Ascending aorta (tissue), 2 donors: ENCODE measurements at regions not wholly inside any gene's neighbourhood (a gene's known extent, or its start where the extent isn't known, plus 50 kb on each side); places are given as distances from the start of the nearest gene placed in this dataset.
"Not testable (repeated sequence)": the region's sequence is repeated elsewhere in the genome, so short reads cannot be mapped to it uniquely, and the experiment has no call there.

Source experiments
- DNase-seq, 2 donors: peaks; one replicate each; pipeline ENCODE4 v3.0.0-alpha.2; 2019; ENCODE audit warnings: low spot score in 2 of 2
- H3K27ac ChIP-seq, 2 donors: fragments of 200-600 bp; sonication (generic); one replicate each; pipeline ENCODE4 v1.5.1; 2016 to 2017; ENCODE audit warnings: mild to moderate bottlenecking in 1 of 2
- H3K27me3 ChIP-seq: fragments of 200-600 bp; sonication (generic); one replicate; pipeline ENCODE4 v1.5.1; 2017
- H3K36me3 ChIP-seq, 2 donors: fragments of 200-600 bp; sonication (generic); one replicate each; pipeline ENCODE4 v1.5.1; 2016
- H3K4me1 ChIP-seq, 2 donors: fragments of 200-600 bp; sonication (generic); one replicate each; pipeline ENCODE4 v1.5.1; 2016 to 2017; ENCODE audit warnings: mild to moderate bottlenecking in 1 of 2
- H3K4me3 ChIP-seq, 2 donors: fragments of 200-600 bp; sonication (generic); one replicate each; pipeline ENCODE4 v1.5.1; 2016 to 2017; ENCODE audit warnings: mild to moderate bottlenecking in 1 of 2
- H3K9me3 ChIP-seq, 2 donors: fragments of 200-600 bp; sonication (generic); one replicate each; pipeline ENCODE4 v1.5.1; 2016
- CTCF ChIP-seq, 3 experiments: fragments of 200-600 bp in 2 of 3; fragments of 450-650 bp in 1 of 3; sonication (generic) in 2 of 3; IDR thresholded peaks; one replicate each; pipeline ENCODE4 v1.5.1; 2016 to 2019; ENCODE audit warnings: antibody characterized with exemption in 3 of 3, mild to moderate bottlenecking in 1 of 3, moderate library complexity in 1 of 3
- intact Hi-C: fragments of 100-400 bp; cut with DNase I; formaldehyde crosslinking; loops from one replicate; pipeline ENCODE4 v1.15.1; 2023

DNA sequence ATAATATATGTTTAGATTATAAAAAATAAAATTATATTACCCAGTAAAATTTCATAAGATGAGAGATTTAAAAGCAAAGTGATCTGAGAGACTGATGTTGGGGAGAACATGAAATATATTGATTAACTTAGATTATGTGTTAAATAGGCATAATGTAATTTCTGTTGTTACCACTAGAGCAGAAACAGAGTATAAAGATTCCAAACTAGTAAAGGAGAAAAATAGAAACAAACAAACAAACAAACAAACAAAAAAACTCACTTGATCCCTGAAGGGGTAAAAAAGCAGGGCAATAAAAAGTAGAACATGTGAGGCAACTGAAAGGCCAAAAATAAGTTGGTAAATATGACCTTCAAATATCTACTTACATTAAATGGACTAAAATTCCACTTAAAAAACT, 640.4 kb upstream of the RGS18 start:
- no peak overlapping the region for H3K27ac ChIP-seq
- TF ChIP-seq CTCF (IDR thresholded peaks at IDR 0.05) = no peak
- intact Hi-C loops = no loop called here
- no peaks in the 10 kb centered on the region for H3K27me3 ChIP-seq
- no peaks in the 10 kb centered on the region for H3K9me3 ChIP-seq
- no peak for DNase-seq
- H3K4me3 ChIP-seq = no peak overlapping the region
- H3K36me3 ChIP-seq = no peaks in the 10 kb centered on the region
- no peaks in the 10 kb centered on the region for H3K4me1 ChIP-seq

DNA sequence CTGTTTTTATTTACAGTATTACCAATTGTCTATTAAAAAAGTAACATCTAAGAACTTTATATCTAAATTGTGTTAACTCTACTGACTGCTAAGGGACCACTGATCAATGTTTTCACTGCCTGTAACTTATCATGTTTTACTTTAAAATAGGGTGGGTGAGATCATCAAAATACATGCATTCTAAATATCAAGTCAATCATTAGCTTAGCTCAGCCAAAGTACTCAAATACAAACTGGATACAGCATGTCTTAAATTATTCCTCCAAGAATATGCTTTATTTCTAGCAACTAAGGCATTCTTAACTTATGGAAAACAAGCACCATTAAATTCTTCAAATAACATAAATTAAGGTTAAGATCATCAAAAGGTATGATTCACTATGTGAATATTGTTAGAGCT, 638.7 kb upstream of the RGS18 start:
- Histone ChIP-seq H3K27me3 (no peaks in the 10 kb centered on the region), H3K4me1 (no peaks in the 10 kb centered on the region), H3K27ac (no peak overlapping the region), H3K9me3 (no peaks in the 10 kb centered on the region), H3K4me3 (no peak overlapping the region), H3K36me3 (no peaks in the 10 kb centered on the region)
- DNase-seq = no peak
- TF ChIP-seq CTCF (IDR thresholded peaks at IDR 0.05) = no peak
- intact Hi-C loops = no loop called here

GRCh38 chr1:191520345-191520744, 637.9 kb upstream of the RGS18 start:
- DNase-seq = no peak
- no peaks in the 10 kb centered on the region for H3K27me3 ChIP-seq
- intact Hi-C loops = no loop called here
- H3K27ac ChIP-seq = no peak overlapping the region
- no peaks in the 10 kb centered on the region for H3K36me3 ChIP-seq
- H3K4me1 ChIP-seq = no peaks in the 10 kb centered on the region
- TF ChIP-seq CTCF (IDR thresholded peaks at IDR 0.05) = no peak
- H3K4me3 ChIP-seq = no peak overlapping the region
- no peaks in the 10 kb centered on the region for H3K9me3 ChIP-seq

- H3K4me3 ChIP-seq, H3K9me3 ChIP-seq, H3K4me1 ChIP-seq, H3K27me3 ChIP-seq, DNase-seq, H3K27ac ChIP-seq, H3K36me3 ChIP-seq, intact Hi-C loops: not testable (repeated sequence)
These were observed 632.3 kb upstream of the RGS18 start for GRCh38 chr1:191525944-191526343.

- no peak for TF ChIP-seq CTCF (IDR thresholded peaks at IDR 0.05)
- Histone ChIP-seq H3K9me3 (no peaks in the 10 kb centered on the region), H3K4me1 (no peaks in the 10 kb centered on the region), H3K27me3 (no peaks in the 10 kb centered on the region), H3K36me3 (no peaks in the 10 kb centered on the region), H3K27ac (no peak overlapping the region), H3K4me3 (no peak overlapping the region)
- DNase-seq = no peak
- intact Hi-C loops = no loop called here
These were observed 630.0 kb upstream of the RGS18 start for GRCh38 chr1:191528275-191528674.

DNA sequence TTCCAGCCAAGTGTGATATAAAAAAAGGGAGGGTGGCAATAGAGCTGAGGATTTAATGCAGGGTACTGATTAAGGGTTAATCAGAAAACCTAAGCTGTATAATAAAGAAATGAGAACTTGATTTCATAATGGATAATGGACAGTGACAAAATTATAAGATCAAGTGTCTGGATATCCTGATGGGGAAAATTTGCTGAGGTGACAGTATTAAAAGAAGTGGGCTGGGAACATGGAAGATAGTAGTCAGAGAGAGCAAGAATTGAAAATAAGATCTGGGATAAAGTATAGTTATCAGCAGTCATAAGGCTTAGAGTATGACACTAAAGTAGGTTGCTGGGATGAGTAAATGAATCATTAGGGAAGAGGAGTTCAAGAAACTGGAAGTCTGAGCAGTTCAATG, 627.3 kb upstream of the RGS18 start:
- Histone ChIP-seq H3K27me3 (no peaks in the 10 kb centered on the region), H3K4me3 (no peak overlapping the region), H3K27ac (no peak overlapping the region), H3K9me3 (no peaks in the 10 kb centered on the region), H3K36me3 (no peaks in the 10 kb centered on the region), H3K4me1 (no peaks in the 10 kb centered on the region)
- no peak for TF ChIP-seq CTCF (IDR thresholded peaks at IDR 0.05)
- intact Hi-C loops = no loop called here
- no peak for DNase-seq
